ENCODE measurements at regions not wholly inside any gene's neighbourhood (a gene's known extent, or its start where the extent isn't known, plus 50 kb on each side); places are given as distances from the start of the nearest gene placed in this dataset.

GRCh38 chr1:109819906-109820305, 56.2 kb upstream of the EPS8L3 start:
- H3K27me3 ChIP-seq (ENCODE audit: control insufficient read depth, insufficient read depth, low read length) = no peaks in the 10 kb centered on the region
- WGBS (ENCODE audit: insufficient coverage) = 80% methylated on average over 1 of the region's 3 CpGs
- no peak for DNase-seq (ENCODE audit: low read depth in 4 of 6, low spot score in 6 of 6)
- no peak overlapping the region for H3K4me3 ChIP-seq (ENCODE audit: low read depth, low read length)
- no peak overlapping the region for H3K27ac ChIP-seq (ENCODE audit: low read depth, low read length)
- peaks cover 39% of the 10 kb centered on the region for H3K4me1 ChIP-seq (ENCODE audit: control insufficient read depth, insufficient read depth, low read length)
- no peaks in the 10 kb centered on the region for H3K36me3 ChIP-seq (ENCODE audit: control insufficient read depth, insufficient read depth, low read length)
- H3K9me3 ChIP-seq (ENCODE audit: control insufficient read depth, insufficient read depth, low read length) = peaks cover 3% of the 10 kb centered on the region

- Histone ChIP-seq H3K27ac (ENCODE audit: low read depth, low read length) (no peak overlapping the region), H3K4me1 (ENCODE audit: control insufficient read depth, insufficient read depth, low read length) (peaks cover 39% of the 10 kb centered on the region)
Measured at GRCh38 chr1:109818988-109819764, 55.5 kb upstream of the EPS8L3 start.

GRCh38 chr1:109818271-109818987, 54.7 kb upstream of the EPS8L3 start:
- Histone ChIP-seq H3K27me3 (ENCODE audit: control insufficient read depth, insufficient read depth, low read length) (no peaks in the 10 kb centered on the region), H3K36me3 (ENCODE audit: control insufficient read depth, insufficient read depth, low read length) (no peaks in the 10 kb centered on the region), H3K9me3 (ENCODE audit: control insufficient read depth, insufficient read depth, low read length) (peaks cover 3% of the 10 kb centered on the region), H3K27ac (ENCODE audit: low read depth, low read length) (no peak overlapping the region), H3K4me3 (ENCODE audit: low read depth, low read length) (no peak overlapping the region), H3K4me1 (ENCODE audit: control insufficient read depth, insufficient read depth, low read length) (peaks cover 39% of the 10 kb centered on the region)
- WGBS (ENCODE audit: insufficient coverage) = 31% methylated on average over 3 of the region's 6 CpGs
- no peak for DNase-seq (ENCODE audit: low read depth in 4 of 6, low spot score in 6 of 6)

More at GRCh38 chr1:109818988-109819764, 55.5 kb upstream of the EPS8L3 start:
- Histone ChIP-seq H3K4me3 (ENCODE audit: low read depth, low read length) (no peak overlapping the region), H3K27me3 (ENCODE audit: control insufficient read depth, insufficient read depth, low read length) (no peaks in the 10 kb centered on the region), H3K36me3 (ENCODE audit: control insufficient read depth, insufficient read depth, low read length) (no peaks in the 10 kb centered on the region), H3K9me3 (ENCODE audit: control insufficient read depth, insufficient read depth, low read length) (peaks cover 3% of the 10 kb centered on the region)
- WGBS (ENCODE audit: insufficient coverage) = 89% methylated on average over 9 of the region's 9 CpGs
- no peak for DNase-seq (ENCODE audit: low read depth in 4 of 6, low spot score in 6 of 6)

GRCh38 chr1:109817881-109818270, 54.2 kb upstream of the EPS8L3 start:
- Histone ChIP-seq H3K27me3 (ENCODE audit: control insufficient read depth, insufficient read depth, low read length) (no peaks in the 10 kb centered on the region), H3K36me3 (ENCODE audit: control insufficient read depth, insufficient read depth, low read length) (no peaks in the 10 kb centered on the region), H3K4me3 (ENCODE audit: low read depth, low read length) (no peak overlapping the region), H3K9me3 (ENCODE audit: control insufficient read depth, insufficient read depth, low read length) (peaks cover 3% of the 10 kb centered on the region), H3K27ac (ENCODE audit: low read depth, low read length) (no peak overlapping the region), H3K4me1 (ENCODE audit: control insufficient read depth, insufficient read depth, low read length) (peaks cover 39% of the 10 kb centered on the region)
- 100% methylated on average over 1 of the region's 2 CpGs for WGBS (ENCODE audit: insufficient coverage)
- DNase-seq (ENCODE audit: low read depth in 4 of 6, low spot score in 6 of 6) = no peak

GRCh38 chr1:109816975-109817535, 53.3 kb upstream of the EPS8L3 start:
- Histone ChIP-seq H3K9me3 (ENCODE audit: control insufficient read depth, insufficient read depth, low read length) (peaks cover 3% of the 10 kb centered on the region), H3K4me3 (ENCODE audit: low read depth, low read length) (no peak overlapping the region), H3K27me3 (ENCODE audit: control insufficient read depth, insufficient read depth, low read length) (no peaks in the 10 kb centered on the region), H3K4me1 (ENCODE audit: control insufficient read depth, insufficient read depth, low read length) (peaks cover 39% of the 10 kb centered on the region), H3K27ac (ENCODE audit: low read depth, low read length) (no peak overlapping the region), H3K36me3 (ENCODE audit: control insufficient read depth, insufficient read depth, low read length) (no peaks in the 10 kb centered on the region)
- 100% methylated on average over 2 of the region's 4 CpGs for WGBS (ENCODE audit: insufficient coverage)
- DNase-seq (ENCODE audit: low read depth in 4 of 6, low spot score in 6 of 6) = no peak

- H3K4me3 ChIP-seq (ENCODE audit: low read depth, low read length) = no peak overlapping the region
- WGBS (ENCODE audit: insufficient coverage) = 25% methylated on average over 1 of the region's 4 CpGs
- no peaks in the 10 kb centered on the region for H3K36me3 ChIP-seq (ENCODE audit: control insufficient read depth, insufficient read depth, low read length)
- H3K9me3 ChIP-seq (ENCODE audit: control insufficient read depth, insufficient read depth, low read length) = peaks cover 3% of the 10 kb centered on the region
- peaks cover 35% of the 10 kb centered on the region for H3K4me1 ChIP-seq (ENCODE audit: control insufficient read depth, insufficient read depth, low read length)
- H3K27ac ChIP-seq (ENCODE audit: low read depth, low read length) = peak overlapping the region; percentile 49
- no peaks in the 10 kb centered on the region for H3K27me3 ChIP-seq (ENCODE audit: control insufficient read depth, insufficient read depth, low read length)
- peak in 3 of 6 donors; percentile 35 to 70 (median 67) for DNase-seq (ENCODE audit: low read depth in 4 of 6, low spot score in 6 of 6)
Measured at GRCh38 chr1:109816175-109816811, 52.6 kb upstream of the EPS8L3 start.

GRCh38 chr1:109815809-109816174, 52.1 kb upstream of the EPS8L3 start:
- WGBS (ENCODE audit: insufficient coverage) = 47% methylated on average over 3 of the region's 3 CpGs
- Histone ChIP-seq H3K27me3 (ENCODE audit: control insufficient read depth, insufficient read depth, low read length) (no peaks in the 10 kb centered on the region), H3K4me3 (ENCODE audit: low read depth, low read length) (no peak overlapping the region)

GRCh38 chr1:109814993-109815786, 51.5 kb upstream of the EPS8L3 start:
- H3K27me3 ChIP-seq (ENCODE audit: control insufficient read depth, insufficient read depth, low read length) = no peaks in the 10 kb centered on the region
- DNase-seq (ENCODE audit: low read depth in 4 of 6, low spot score in 6 of 6) = no peak
- H3K36me3 ChIP-seq (ENCODE audit: control insufficient read depth, insufficient read depth, low read length) = no peaks in the 10 kb centered on the region
- peaks cover 3% of the 10 kb centered on the region for H3K9me3 ChIP-seq (ENCODE audit: control insufficient read depth, insufficient read depth, low read length)
- WGBS (ENCODE audit: insufficient coverage) = 89% methylated on average over 4 of the region's 8 CpGs
- H3K4me3 ChIP-seq (ENCODE audit: low read depth, low read length) = no peak overlapping the region
- peaks cover 35% of the 10 kb centered on the region for H3K4me1 ChIP-seq (ENCODE audit: control insufficient read depth, insufficient read depth, low read length)
- H3K27ac ChIP-seq (ENCODE audit: low read depth, low read length) = no peak overlapping the region

More at GRCh38 chr1:109815809-109816174, 52.1 kb upstream of the EPS8L3 start:
- H3K4me1 ChIP-seq (ENCODE audit: control insufficient read depth, insufficient read depth, low read length) = peaks cover 35% of the 10 kb centered on the region
- DNase-seq (ENCODE audit: low read depth in 4 of 6, low spot score in 6 of 6) = no peak
- H3K36me3 ChIP-seq (ENCODE audit: control insufficient read depth, insufficient read depth, low read length) = no peaks in the 10 kb centered on the region
- peak overlapping the region; percentile 49 for H3K27ac ChIP-seq (ENCODE audit: low read depth, low read length)
- H3K9me3 ChIP-seq (ENCODE audit: control insufficient read depth, insufficient read depth, low read length) = peaks cover 3% of the 10 kb centered on the region

GRCh38 chr1:109814223-109814622, 50.5 kb upstream of the EPS8L3 start:
- Histone ChIP-seq H3K9me3 (ENCODE audit: control insufficient read depth, insufficient read depth, low read length) (peaks cover 3% of the 10 kb centered on the region), H3K27ac (ENCODE audit: low read depth, low read length) (no peak overlapping the region), H3K4me1 (ENCODE audit: control insufficient read depth, insufficient read depth, low read length) (peaks cover 31% of the 10 kb centered on the region), H3K4me3 (ENCODE audit: low read depth, low read length) (no peak overlapping the region), H3K36me3 (ENCODE audit: control insufficient read depth, insufficient read depth, low read length) (no peaks in the 10 kb centered on the region), H3K27me3 (ENCODE audit: control insufficient read depth, insufficient read depth, low read length) (no peaks in the 10 kb centered on the region)
- peak in 1 of 6 donors; percentile 41 for DNase-seq (ENCODE audit: low read depth in 4 of 6, low spot score in 6 of 6)
- WGBS (ENCODE audit: insufficient coverage) = no CpG with 5 or more reads among the region's 5 CpGs
